ENCODE measurements at regions not wholly inside any gene's neighbourhood (a gene's known extent, or its start where the extent isn't known, plus 50 kb on each side); places are given as distances from the start of the nearest gene placed in this dataset.

- ChIA-PET POLR2A (no interaction called here), CTCF (no interaction called here)
- DNase-seq (ENCODE audit: low read depth, low spot score): no peak
- no peak for TF ChIP-seq CTCF (IDR thresholded peaks at IDR 0.05; ENCODE audit: low read depth, low read length)
- Histone ChIP-seq H3K4me3 (ENCODE audit: low read depth, low read length) (no peak overlapping the region), H3K9me3 (ENCODE audit: control insufficient read depth, insufficient read depth, low read length) (no peaks in the 10 kb centered on the region), H3K27me3 (ENCODE audit: control insufficient read depth, insufficient read depth, low read length) (no peaks in the 10 kb centered on the region), H3K27ac (ENCODE audit: low read depth, low read length) (no peak overlapping the region)
Observed at GRCh38 chr14:46482200-46482599, 169.4 kb downstream of the RPL10L start.

- Histone ChIP-seq H3K9me3 (ENCODE audit: control insufficient read depth, insufficient read depth, low read length) (no peaks in the 10 kb centered on the region), H3K27ac (ENCODE audit: low read depth, low read length) (no peak overlapping the region), H3K27me3 (ENCODE audit: control insufficient read depth, insufficient read depth, low read length) (no peaks in the 10 kb centered on the region), H3K4me3 (ENCODE audit: low read depth, low read length) (no peak overlapping the region)
- CTCF ChIA-PET: no interaction called here
- TF ChIP-seq CTCF (IDR thresholded peaks at IDR 0.05; ENCODE audit: low read depth, low read length): no peak
- POLR2A ChIA-PET: no interaction called here
- DNase-seq (ENCODE audit: low read depth, low spot score): no peak
Observed at GRCh38 chr14:46480817-46481216, 170.8 kb downstream of the RPL10L start.

- no peak overlapping the region for H3K27ac ChIP-seq (ENCODE audit: low read depth, low read length)
- TF ChIP-seq CTCF (IDR thresholded peaks at IDR 0.05; ENCODE audit: low read depth, low read length): no peak
- no peak for DNase-seq (ENCODE audit: low read depth, low spot score)
- CTCF ChIA-PET: no interaction called here
- POLR2A ChIA-PET: no interaction called here
- no peak overlapping the region for H3K4me3 ChIP-seq (ENCODE audit: low read depth, low read length)
- no peaks in the 10 kb centered on the region for H3K27me3 ChIP-seq (ENCODE audit: control insufficient read depth, insufficient read depth, low read length)
- H3K9me3 ChIP-seq (ENCODE audit: control insufficient read depth, insufficient read depth, low read length): 0 out of 2 replicates have a peak, but pooled peaks cover 2% of the 10 kb centered on the region
Observed at GRCh38 chr14:46472261-46472660, 179.3 kb downstream of the RPL10L start.

- ChIA-PET CTCF (no interaction called here), POLR2A (no interaction called here)
- TF ChIP-seq CTCF (IDR thresholded peaks at IDR 0.05; ENCODE audit: low read depth, low read length): no peak
- Histone ChIP-seq H3K4me3 (ENCODE audit: low read depth, low read length) (no peak overlapping the region), H3K27me3 (ENCODE audit: control insufficient read depth, insufficient read depth, low read length) (no peaks in the 10 kb centered on the region), H3K9me3 (ENCODE audit: control insufficient read depth, insufficient read depth, low read length) (0 out of 2 replicates have a peak, but pooled peaks cover 6% of the 10 kb centered on the region), H3K27ac (ENCODE audit: low read depth, low read length) (no peak overlapping the region)
- DNase-seq (ENCODE audit: low read depth, low spot score): no peak
Observed at GRCh38 chr14:46464341-46464740, 187.2 kb downstream of the RPL10L start.

GRCh38 chr14:46451800-46452199, 199.8 kb downstream of the RPL10L start:
- no peak for DNase-seq (ENCODE audit: low read depth, low spot score)
- no peak for TF ChIP-seq CTCF (IDR thresholded peaks at IDR 0.05; ENCODE audit: low read depth, low read length)
- Histone ChIP-seq H3K27me3 (ENCODE audit: control insufficient read depth, insufficient read depth, low read length) (no peaks in the 10 kb centered on the region), H3K27ac (ENCODE audit: low read depth, low read length) (no peak overlapping the region), H3K4me3 (ENCODE audit: low read depth, low read length) (no peak overlapping the region), H3K9me3 (ENCODE audit: control insufficient read depth, insufficient read depth, low read length) (peaks cover 7% of the 10 kb centered on the region)
- CTCF ChIA-PET: no interaction called here
- POLR2A ChIA-PET: no interaction called here

All from AG04450 (cell line).